ENCODE measurements at regions not wholly inside any gene's neighbourhood (a gene's known extent, or its start where the extent isn't known, plus 50 kb on each side); places are given as distances from the start of the nearest gene placed in this dataset.
"Not testable (repeated sequence)": the region's sequence is repeated elsewhere in the genome, so short reads cannot be mapped to it uniquely, and the experiment has no call there.

DNA sequence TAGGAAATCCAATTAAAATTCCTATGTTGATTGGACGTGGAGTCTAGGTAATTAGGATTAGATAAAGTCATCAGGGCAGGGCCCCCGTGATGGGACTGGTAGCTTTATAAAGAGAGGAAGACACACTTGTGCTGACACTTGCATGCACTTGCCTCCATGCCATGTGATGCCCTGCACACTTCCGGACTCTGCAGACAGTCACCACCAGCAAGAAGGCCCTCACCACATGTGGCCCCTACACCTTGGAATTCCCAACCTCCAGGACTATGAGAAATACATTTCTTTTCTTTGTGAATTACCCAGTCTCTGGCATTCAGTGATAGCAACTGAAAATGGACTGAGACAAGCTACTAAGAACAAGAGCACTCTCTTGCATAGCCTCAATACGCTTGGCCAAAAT is 90.6 kb downstream of the CRYGS start:
- no peak for DNase-seq

DNA sequence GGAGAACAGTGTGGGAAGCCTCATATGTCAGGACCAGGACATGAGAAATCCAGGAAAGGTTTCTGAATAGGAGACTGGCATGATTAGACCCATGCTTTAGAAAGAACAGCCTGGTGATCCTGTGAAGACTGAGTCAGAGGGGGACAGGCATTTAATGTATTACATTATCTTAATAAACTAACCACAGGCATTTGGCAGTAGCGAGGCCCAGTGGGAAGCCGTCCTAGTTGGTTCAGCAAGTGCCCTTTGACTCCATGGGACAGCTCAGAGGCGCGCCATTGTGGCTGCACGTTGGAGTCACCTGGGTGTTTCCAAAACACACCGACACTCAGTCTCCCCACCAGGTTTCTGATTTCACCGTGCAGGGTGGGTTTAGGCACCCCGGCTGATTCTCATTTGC is 90.5 kb upstream of the DGKG start:
- DNase-seq = no peak

DNA sequence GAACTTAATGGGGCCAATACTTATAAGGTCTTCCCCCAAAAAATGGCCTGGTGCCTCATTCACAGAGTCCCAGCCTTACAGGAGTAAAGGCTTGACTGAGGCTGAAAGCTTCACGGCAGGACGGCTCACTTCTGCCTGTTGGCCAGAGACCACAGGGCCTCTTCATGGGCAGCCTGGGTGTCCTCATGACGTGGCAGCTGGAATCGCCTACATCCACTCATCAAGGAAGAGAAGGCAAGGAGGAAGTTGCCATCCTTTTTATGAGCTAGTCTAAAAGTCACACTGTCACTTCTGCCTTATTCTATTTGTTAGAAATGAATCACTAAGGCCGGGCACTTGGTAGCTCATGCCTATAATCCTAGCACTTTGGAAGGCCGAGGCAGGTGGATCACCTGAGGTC is 89.3 kb upstream of the DGKG start:
- no peak for DNase-seq

DNA sequence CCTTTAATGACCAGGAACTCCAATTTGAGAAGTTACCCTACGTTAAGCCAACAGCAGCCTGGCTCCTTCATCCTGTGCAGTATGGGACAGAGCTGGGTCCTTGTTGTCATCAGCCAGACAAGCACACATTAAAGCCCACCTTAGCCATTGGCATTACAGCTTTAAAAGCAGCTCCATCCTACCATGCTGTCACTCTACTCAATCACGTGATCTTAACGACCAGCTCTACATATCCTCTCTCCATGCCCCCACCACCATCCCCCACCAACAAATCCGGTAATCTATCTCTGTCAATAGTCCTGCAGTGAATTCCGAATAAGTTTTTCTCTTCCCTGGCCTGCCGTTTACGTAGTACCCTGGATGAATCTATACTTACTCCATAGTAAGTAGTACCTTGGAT is 82.9 kb upstream of the DGKG start:
- no peak for DNase-seq

DNA sequence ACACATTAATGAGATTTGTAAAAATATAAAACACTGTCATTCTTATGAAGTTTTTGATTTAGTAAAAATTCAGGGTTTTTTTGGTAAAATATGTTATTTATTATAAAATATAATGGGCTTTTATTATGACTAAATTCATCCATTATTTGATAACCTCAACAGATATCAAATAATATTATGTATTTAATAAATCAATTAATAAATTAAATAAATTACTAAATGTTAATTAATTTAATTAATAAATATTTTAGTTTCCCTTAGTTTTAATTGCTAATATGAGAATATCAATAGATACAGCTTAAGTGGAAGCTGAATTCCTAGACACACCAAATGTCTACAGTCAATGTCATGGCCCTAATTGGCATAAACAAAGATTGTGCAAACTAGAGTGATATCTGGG is 82.3 kb upstream of the DGKG start:
- no peak for DNase-seq

DNA sequence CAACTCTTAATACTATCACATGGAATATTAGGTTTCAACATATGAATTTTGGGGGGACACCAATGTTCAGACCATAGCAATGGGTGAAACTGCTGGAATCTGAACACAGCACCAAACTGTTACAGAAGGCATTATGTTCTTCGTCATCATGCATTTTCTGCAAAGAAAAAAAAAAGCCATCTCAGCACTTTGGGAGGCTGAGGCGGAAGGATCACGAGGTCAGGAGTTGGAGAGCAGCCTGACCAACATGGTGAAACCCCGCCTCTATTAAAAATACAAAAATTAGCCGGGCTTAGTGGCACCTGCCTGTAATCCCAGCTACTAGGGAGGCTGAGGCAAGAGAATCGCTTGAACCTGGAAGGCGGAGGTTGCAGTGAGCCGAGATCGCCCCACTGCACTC is 80.9 kb upstream of the DGKG start:
- DNase-seq = not testable (repeated sequence)

DNA sequence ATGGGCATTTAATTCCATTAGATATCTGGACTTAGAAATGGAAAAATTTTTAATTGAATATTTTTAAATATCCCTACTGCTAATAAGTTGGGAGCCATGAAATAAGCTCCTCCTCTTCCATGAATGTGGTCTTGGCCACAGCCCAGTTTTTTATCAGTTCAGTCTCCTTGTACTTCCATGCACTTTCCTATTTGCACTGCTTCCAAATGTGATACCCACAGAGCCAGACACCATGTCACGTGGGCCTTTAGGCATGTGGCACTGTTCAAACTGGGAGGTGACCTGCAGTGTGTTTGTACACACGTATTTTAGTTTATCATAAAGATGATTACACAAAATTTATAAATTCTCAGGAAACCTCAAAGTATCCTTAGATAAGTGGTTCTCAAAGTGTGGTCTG is 80.1 kb upstream of the DGKG start:
- DNase-seq = no peak

DNA sequence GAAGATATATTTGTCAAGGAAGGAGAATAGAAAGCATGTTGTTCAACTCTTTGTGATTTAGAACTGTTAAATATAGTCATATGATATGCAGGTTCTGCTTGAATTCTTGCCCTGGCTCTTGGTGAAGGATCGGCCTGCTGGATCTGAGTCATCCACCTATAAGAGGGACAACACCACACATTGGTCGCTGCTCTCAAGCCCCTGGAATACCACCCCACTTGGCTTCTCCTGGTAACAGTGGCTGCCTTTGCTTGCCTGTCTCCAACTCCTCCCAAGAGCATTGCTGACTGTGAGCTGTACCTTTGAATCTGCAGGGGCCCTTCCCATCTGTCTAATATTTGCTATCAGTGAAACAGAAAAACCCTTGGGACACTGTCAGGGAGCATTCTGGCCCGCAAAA is 78.9 kb upstream of the DGKG start:
- peak; percentile 80 for DNase-seq

DNA sequence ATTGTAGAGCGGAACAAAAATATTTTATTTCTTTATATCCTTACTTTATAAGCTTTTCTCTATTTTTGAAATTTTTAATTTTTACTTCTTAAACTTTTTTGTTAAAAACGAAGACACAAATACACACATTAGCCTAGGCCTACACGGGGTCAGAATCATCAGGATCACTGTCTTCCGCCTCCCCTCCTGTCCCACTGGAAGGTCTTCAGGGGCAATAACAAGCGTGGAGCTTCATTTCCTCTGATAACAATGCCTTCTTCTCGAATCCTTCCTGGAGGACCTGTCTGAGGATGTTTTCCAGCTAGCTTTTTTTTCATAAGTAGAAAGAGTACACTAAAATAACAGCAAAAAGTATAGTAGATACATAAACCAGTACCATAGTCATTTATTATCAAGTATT is 77.7 kb upstream of the DGKG start:
- DNase-seq = no peak

DNA sequence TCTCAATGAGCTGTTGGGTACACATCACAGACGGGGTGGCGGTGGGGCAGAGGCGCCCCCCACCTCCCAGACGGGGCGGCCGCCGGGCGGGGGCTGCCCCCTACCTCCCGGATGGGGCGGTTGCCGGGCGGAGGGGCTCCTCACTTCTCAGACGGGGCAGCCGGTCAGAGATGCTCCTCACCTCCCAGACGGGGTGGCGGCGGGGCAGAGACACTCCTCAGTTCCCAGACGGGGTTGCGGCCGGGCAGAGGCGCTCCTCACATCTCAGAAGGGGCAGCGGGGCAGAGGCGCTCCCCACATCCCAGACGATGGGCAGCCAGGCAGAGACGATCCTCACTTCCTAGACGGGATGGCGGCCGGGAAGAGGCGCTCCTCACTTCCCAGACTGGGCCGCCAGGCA is 73.3 kb upstream of the DGKG start:
- DNase-seq = not testable (repeated sequence)

DNA sequence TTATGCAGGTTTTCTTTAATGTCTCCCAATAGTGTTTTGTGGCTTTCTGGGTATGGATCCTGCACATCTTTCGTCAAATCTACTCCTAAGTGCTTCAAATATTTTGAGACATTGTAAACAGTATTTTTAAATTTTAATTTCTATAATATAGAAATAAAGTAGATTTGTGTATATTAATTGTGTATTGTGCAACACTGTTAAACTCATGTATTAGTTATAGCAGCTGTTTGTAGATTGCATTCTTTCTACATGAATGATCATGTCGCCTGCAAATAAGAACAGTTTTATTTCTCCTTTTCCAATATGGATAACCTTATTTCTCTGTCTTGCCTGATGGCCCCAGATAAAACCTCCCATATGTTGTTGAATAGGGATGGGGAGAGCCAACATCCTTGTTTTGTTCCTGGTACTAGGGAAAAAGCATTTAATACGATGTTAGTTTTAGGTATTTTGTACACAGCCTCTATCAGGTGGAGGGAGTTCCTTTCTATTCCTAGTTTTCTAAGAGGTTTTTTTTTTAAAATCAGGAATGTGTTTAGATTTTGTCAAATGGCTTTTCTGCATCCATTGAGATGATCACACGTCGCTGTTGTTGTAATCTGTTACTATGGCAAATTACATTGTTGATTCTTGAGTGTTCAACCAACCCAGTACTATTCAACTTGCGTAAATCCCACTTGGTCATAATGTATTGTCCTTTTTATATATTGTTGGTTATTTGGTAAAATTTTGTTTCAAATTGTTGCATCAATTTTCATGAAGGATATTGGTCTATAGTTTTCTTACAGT is 71.1 kb upstream of the DGKG start:
- DNase-seq = no peak

DNA sequence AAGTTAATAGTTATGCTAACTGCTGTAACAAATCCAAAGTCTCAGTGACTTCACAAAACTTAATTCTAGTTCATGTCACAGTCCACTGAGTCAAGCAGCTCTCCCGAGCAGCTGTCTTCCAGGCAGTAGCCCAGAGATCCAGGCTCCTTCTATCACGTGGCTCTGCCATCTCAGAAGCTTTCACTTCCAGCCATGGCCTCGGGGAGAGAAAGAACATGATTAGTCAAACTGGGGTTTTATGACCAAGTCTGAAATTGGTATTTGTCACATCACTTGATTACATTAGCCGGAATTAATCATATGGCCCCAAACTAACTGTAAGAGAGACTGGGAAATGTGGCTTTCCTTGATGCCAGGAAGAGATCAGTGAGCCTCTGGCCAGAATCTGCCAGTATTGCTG is 70.2 kb upstream of the DGKG start:
- no peak for DNase-seq

DNA sequence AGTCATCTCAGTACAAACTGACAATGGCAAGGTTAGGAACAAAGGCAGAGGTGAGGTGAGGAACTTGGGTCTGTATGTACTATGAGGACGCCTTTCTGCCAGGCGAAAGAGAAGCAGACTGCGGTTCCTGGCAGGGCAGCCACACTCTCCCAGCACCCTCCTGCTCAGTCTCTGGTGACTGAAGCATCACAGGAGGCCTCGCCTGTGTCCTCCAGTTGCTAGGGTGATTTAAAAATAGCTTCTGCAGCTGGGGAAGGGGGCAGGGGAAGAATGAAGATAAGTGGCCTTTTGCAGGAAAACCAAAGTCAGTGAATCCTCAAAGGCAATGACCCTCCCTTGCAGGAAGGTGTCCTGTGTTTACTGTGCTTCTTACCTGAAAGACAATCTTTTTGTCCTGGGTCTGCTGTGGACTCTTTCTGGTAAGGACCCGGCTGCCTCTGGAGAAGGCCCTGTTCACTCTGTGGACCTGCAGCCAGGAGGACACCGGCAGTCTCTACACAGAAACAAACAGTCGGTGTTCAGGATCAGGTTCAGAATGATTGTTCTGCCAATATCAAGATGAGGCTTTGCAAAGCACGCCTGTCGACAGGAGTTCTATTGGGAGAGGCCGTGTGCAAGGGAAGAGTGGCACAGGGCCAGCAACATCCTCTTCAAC is 65.7 kb upstream of the DGKG start:
- no peak for DNase-seq

DNA sequence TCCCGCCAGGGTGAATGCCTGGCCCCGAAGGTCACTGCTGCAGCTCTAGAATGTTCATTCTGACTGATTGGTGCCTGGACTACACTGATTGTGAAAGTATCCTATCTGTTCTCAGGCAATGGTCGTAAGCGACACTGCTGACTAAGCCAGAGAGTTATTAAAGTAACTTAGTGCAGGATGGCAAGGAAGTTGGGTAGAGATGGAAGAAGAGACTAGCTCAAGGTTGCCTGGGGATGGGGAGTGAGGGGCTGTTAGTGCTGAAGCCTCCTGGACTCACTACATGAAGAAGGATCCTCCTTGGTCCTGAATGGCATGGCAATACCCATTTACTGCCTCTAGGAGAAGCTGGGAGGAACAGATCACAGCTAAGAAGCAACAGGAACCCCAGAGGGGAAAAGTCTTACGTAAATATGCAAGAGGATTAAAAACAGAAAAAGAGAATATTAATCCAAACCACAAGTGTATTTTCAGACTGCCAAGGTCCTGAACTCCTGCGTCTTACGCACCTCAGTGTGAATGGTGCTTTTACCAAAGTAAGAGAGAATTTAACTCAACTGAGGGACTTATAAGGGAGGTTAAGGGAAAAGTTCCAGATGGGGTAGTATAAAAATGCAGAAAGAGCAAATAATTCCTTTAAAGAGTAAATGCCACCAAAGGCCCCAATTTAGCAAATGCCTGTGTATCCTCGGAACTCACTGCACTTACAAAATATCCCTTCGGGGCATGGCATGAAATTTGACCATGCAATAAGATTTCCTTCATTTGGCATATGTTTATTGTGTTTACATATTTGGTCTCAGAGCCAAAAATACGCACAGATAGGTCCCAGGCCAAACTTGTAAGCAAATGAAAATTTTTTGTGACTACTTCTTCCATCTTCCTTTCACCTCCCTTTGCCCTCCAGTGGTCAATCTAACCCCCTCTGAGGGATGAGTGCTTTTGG is 64.0 kb upstream of the DGKG start:
- DNase-seq = no peak

DNA sequence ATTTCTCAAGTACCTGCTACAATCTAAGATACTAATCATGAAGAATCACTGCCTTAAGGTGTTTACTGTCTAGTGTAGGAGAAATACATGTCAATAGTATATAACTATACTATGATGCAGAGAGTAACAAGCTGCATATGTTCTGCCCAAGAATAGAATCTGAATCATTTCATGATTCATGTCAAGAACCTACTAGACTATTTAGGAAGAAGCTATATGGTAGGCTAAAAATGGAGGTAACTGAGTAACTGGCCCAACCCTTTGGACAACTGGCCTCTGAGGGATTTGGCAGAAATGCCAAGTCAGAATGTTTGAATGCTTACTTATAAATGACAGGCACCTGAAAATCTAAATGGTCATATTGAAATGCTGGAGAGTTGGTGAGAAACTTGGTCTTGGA is 59.9 kb upstream of the DGKG start:
- DNase-seq = no peak

DNA sequence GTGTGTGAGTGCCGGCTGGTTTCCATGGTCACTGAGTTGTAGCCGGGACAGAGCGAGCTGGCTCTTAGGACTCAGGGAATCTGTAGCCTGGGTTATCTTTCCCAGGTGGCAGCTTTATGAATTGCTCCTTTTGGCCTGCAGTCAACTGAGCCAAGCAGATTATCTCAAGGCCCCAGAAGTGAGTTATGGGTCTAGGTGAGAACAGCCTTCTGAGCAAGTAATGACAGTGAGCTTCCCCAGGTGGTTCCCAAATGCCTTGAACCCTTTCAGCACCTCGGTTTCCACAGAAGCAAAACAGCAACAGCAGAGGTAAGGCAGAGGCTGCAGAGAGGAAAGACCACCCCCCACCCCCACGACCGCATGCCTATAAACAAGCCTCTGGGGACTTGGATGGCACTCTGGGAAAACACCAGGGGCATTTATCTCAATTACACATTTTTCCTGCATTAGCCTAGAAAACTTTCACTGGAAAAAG is 56.7 kb upstream of the DGKG start:
- DNase-seq = no peak

DNA sequence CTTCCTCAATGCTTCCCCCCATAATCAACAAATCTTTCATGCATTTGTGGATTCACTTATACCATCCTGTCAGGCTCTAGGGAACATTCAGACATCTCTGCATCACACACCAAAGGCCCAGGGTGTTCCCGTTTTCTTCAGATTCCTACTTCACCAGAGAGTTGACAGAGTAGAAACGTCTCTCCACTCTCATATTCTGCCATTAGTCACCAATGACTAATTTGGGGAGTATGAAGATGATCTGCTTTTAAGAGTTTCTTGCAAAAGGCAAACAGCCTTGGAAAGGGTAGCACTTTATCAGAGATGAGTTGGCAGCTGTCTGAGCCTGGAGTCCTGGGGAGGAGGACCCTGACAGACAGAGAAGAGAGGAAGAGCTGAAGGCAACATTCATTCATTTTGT is 55.8 kb upstream of the DGKG start:
- DNase-seq = no peak

DNA sequence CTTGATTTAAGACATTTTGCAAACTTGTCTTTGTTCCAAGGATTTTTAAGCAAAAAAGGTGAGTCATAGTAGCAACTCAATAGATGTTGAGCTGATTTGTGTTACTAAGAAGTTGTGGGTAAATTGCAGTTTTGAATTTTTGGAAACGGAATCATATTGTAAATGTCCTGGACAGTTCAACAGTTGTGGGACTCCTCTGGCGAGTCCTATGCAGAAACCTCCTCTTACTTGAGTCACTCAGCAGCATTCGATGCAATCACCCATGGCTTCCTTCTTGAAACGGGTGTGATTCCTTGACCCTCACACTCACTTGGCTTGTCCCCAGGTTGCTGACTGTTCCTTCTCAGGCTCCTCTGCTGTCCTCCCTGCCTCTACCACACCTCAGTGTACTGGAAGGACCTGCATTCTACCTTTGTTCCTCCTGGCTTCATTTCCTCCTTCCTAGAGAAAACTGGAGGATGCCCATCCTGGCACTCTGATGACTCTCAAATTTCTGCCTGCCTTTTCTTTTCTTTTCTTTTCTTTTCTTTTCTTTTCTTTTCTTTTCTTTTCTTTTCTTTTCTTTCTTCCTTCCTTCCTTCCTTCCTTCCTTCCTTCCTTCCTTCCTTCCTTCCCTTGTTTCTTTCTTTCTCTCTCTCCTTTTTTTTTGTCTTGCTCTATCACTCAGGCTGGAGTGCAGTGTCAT is 52.8 kb upstream of the DGKG start:
- DNase-seq = no peak

DNA sequence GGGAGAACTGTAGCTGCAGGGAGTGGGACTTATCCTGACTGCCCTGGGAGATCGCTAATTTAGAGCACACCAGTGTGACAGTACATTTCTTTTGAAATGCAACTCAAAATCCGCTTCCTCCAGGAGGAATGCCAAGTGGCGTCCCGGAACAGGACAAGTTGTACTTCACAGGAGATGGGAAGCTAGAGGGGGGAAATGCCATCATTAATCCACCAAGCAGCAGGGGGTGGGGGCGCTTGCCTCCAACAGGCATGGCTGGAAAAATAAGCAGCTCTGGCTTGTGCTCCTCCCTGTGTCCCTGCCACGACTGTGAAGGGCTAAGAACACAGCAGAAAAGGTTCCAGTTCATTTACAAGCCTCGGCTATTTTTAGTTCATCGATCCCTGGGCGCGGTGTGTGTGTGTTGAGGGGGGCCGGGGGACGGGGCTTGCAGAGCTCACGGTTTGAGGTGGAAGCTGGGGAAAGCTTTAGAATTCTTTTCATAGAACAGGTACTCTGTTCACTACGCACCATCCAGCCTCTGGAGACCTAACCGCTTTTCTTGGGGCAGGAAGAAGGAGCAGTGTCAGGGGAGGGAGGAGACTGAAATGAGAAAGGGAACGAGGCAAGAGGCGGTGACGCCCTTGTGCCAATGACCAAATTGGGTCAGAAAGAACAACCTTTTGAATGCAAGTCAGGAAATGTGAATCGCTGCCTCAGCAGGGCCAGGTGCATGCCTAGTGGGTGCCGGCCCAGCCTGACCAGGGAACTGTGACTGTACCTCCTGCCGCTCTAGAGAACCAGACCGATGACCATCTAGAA is 51.8 kb upstream of the DGKG start:
- DNase-seq = peak; percentile 15

DNA sequence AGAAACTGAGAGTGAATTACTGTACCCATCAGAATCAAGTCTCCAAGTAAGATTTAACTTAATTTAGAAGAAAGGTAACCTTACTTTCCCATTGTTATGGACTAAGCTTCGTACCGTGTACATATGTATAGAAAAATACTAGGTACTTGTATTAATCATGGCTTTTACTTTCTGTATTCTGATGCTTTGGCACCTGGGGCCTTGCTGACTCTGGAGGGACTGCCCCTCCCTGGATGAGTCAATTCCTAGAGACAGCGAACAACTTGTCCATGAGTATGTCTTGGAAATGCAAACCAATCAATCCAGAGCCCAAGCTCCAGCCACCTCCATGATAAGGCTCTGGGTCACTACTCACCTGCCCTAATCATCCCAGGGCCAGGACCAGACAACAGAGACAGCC is 50.0 kb upstream of the DGKG start:
- DNase-seq = no peak
